NCI-H146 treated with DMSO at 0.1 percent for 48 hours (cell line): ENCODE measurements at regions not wholly inside any gene's neighbourhood (a gene's known extent, or its start where the extent isn't known, plus 50 kb on each side); places are given as distances from the start of the nearest gene placed in this dataset.

Source experiments
- DNase-seq: peaks from one replicate; lab custom pipeline; 2025; ENCODE audit not compliant: unreplicated experiment; lab: John Stamatoyannopoulos, UW

- no peak for DNase-seq
These were observed 444.0 kb upstream of the MGMT start for GRCh38 chr10:129023082-129023481.

GRCh38 chr10:129024046-129024445 is 443.0 kb upstream of the MGMT start:
- DNase-seq, result no peak

- DNase-seq, result no peak
These were observed 441.3 kb upstream of the MGMT start for GRCh38 chr10:129025787-129026186.

- DNase-seq, result no peak
These were observed 439.1 kb upstream of the MGMT start for GRCh38 chr10:129027906-129028305.

GRCh38 chr10:129028451-129028850 is 438.6 kb upstream of the MGMT start:
- DNase-seq, result no peak

GRCh38 chr10:129029051-129029450 is 438.0 kb upstream of the MGMT start:
- DNase-seq, result no peak

- DNase-seq, result no peak
These were observed 437.0 kb upstream of the MGMT start for GRCh38 chr10:129029851-129030602.

GRCh38 chr10:129030603-129030895 is 436.5 kb upstream of the MGMT start:
- no peak for DNase-seq

GRCh38 chr10:129030996-129031843 is 435.8 kb upstream of the MGMT start:
- no peak for DNase-seq

- DNase-seq, result no peak
These were observed 435.2 kb upstream of the MGMT start for GRCh38 chr10:129031844-129032150.

- no peak for DNase-seq
These were observed 434.4 kb upstream of the MGMT start for GRCh38 chr10:129032372-129033313.

- DNase-seq, result no peak
These were observed 433.7 kb upstream of the MGMT start for GRCh38 chr10:129033340-129033739.

- no peak for DNase-seq
These were observed 433.2 kb upstream of the MGMT start for GRCh38 chr10:129033790-129034272.

GRCh38 chr10:129035052-129035827 is 431.8 kb upstream of the MGMT start:
- no peak for DNase-seq

GRCh38 chr10:129038522-129038921 is 428.5 kb upstream of the MGMT start:
- DNase-seq, result no peak

- DNase-seq, result no peak
These were observed 427.4 kb upstream of the MGMT start for GRCh38 chr10:129039406-129040370.

- no peak for DNase-seq
These were observed 426.7 kb upstream of the MGMT start for GRCh38 chr10:129040377-129040776.

GRCh38 chr10:129041916-129042315 is 425.1 kb upstream of the MGMT start:
- no peak for DNase-seq

GRCh38 chr10:129042776-129043595 is 424.1 kb upstream of the MGMT start:
- no peak for DNase-seq
